Stimulated activated CD8-positive, alpha-beta memory T cell treated with anti-CD3 and anti-CD28 coated beads, Interleukin-7, amount 100 ng/mL, for 48 hours (primary cell): ENCODE measurements at regions not wholly inside any gene's neighbourhood (a gene's known extent, or its start where the extent isn't known, plus 50 kb on each side); places are given as distances from the start of the nearest gene placed in this dataset.

Experiments used
- DNase-seq, 2 donors: peaks; one replicate each; pipeline ENCODE4 v3.0.0-alpha.2; 2020; ENCODE audit warnings: low read depth in 1 of 2; ENCODE audit errors: extremely low read depth in 1 of 2

DNA sequence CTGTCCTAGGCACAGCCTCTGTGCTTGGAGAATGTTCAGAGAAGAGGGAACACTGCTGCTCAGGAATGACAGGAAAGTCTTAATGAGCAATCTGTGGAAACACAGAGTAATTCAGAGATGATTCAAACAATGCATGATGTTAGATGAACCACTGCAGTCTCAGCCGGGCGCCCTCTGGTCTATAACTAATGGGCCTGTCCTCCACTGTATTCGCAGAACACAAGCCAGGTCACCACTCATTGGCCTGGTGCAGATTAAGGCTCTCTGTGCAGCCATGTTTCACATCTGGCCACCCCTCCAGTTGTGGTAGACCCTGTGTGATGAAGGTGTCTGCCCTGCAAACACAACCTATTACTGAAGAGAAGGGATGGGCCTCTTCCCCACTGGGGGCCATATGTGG is 281.7 kb upstream of the ROPN1 start:
- no peak for DNase-seq

DNA sequence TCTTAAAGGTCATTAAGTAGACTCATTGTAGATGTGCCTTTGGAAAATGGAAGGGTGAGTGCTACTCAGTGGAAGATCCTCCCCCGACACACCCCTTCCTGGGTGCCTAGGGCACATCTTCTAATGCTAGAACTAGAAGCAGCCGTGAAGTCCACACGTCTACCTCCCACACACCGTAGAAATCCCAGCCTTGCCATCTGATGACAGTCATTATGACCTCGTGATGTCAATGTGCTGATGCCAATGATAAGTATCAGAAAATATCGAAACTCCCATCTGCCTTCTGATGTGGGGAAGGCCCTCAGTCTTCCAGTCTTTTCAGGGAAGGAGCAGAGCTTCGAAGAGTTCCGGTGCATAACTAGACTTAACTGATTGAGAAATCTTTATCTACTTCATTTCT is 282.1 kb upstream of the ROPN1 start:
- DNase-seq, result no peak

DNA sequence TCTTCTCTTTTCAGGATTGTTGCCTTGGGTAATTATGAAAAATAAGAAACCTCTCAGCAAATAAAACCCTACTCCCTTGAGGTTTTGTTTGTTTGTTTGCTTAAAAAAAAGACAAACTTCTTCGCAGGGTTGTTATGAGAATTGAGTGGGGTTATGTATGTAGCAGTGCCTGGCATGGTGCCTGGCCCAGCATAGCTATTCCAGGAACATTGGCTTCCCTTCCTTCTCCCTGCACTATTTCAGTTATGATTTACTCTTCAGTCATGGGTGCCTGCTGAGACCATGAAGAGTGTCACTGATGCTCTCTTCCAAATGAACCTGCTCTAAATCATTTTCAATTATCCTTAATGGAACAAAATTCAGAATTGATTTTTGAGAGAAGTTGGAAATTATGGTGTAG is 283.5 kb upstream of the ROPN1 start:
- no peak for DNase-seq

DNA sequence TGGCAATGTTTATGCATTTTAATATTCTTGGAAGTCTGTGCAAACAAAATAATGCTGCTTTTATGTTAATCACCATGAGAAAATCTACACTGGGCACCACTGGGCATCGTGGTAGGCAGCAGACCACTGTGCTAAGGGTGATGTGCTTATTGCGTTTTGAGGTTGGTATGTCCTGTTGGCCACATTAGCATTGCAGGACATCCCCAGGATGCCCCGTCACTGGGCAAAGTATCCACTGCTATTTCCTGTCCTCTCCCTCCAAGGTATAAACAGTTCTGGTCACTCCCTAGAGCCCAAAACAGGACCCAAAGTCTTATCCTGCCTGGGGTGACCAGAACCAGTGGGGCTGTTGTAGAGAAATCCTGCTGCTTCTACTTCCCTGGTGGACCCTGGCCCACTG is 284.2 kb upstream of the ROPN1 start:
- no peak for DNase-seq

DNA sequence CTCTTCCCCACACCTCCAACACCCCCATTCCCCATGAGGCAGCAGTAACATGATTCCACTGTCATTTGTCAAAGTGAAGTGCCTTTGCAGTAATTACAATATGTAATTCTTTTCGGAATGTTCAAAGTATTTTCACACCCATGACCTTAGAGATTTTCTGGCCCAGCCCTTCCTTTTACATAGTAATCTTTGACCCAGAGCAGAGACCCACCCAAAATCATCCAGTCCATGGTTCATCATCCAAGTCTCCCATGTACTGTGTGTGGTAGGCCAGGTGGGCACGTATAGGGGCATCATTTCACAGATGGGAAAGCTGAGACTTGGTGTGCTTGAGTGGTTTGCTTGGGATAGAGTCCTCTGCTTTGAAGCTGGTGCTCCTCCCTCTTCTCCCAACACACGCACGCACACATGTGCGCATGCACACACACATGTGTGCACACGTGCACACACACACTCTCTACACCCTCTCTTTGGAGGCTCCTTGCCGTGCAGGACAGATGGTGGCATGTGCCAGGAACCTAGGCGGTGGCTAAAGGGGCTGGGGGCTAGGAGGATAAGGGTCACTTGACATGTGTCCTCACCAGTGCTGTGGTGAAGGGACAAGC is 284.7 kb upstream of the ROPN1 start:
- no peak for DNase-seq

DNA sequence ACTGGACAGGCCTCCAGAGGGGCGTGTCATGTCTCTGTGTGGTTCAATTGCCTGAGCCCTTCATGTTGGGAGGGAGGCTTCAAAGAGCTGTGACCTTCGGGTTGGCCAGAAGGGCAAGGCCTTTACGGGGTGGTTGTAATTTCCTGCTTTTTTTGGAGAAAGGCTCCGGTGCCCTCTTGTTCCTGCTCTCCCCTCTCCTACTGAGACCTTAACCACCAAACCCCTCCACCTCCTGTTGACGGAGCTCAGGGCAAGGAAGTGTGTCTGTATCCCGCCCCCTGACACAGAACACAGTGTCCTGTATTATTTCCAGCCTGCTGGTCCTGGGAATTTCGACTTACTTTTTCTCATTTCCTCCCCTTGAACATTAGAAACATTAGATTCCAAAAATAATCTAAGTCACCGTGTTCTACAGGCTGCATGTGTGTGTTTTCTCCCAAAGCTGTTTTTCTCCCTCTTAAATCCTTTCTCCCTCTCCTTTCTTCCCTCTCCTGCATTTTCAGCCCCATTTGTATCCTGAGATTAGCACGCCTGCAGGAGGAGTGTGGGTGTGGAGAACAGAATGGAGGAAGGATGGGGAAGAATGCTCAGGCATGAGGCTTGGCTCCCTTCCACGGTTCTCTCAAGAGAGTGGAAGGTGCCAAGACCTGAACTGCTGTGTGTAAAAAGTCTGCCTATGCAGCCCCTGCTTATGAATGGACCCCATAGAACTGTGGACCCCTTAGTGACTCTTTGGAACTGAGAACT is 285.4 kb upstream of the ROPN1 start:
- no peak for DNase-seq

DNA sequence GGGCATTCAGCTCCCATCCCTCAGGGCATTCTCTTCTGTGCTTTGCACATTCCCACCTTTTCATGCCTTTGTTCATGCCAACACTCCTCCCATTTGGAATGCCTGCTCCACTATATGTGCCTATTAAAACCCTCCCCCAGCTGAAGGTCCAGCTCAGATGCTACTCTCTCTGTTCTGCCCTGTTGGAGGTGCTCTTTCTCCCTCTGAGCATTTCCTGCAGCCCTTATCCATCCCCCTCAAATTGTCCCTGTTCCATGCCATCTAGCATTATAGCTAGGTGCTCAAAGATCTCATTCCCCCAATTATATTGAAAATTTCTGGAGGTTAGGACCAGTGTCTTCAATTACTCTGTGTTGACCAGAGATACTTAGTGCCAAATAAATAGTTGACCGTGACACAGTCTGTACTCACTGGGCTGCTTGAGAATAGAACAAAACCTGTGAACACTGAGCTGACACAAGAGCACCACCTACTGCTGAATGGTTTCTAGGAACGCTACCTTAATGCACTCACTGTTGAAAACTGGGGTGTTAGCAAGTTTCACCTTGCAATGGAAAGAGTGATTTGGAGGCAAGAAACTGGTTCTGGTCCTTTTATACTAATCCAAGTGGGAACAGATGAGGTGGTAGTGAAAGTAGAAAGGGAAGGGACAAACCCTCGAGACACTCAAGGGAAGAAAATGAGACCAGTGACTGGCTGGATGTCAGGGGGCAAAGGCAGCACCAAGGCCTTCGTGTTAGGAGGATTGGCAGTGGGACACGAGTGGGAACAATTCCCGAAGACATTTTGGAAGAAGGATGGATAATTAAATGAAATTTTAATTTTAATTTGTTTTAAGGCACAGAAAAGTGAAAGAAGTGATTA is 289.8 kb upstream of the ROPN1 start:
- no peak for DNase-seq

DNA sequence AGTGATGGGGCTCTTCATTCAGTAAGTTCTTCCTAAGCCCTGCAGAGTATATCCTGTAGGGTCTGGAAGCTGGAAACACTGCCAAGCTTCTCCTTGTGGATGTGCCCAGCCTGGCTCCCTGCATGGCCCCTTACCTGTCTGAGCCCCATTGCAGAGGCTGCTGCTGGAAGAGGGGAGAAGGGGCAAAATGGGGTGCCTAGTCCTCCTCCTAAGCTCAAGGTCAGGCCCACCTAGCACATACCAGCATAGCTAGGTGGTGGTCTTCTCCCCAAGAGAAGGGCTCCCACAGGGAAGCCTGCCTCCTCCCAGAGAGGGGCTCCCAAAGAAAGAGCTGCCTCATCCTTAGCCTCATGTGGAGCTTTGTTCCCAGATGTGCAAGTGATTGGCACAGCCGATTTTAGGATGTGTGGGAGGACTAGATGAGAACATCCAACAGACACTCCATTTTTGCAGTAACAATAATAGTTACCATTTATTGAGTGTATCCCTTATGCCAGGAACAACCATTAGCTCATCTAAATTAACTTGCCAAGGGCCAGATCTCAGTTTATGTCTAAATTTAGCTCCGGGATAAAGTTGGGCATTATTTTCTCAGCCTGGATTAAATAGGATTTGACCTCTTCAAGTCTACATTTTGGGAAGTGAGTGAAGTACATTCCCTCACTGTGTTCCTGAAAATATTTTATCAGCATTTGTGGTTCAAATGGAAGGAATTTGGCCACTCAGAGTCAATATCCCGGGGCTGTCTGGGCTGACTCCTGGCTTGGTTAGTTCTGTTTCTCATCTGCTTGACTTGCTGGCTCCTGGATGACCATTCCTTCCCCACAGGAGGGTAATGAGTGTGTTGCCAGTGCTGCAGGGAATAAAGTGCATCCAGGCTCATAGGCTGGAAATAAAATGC is 291.1 kb upstream of the ROPN1 start:
- DNase-seq, result no peak

DNA sequence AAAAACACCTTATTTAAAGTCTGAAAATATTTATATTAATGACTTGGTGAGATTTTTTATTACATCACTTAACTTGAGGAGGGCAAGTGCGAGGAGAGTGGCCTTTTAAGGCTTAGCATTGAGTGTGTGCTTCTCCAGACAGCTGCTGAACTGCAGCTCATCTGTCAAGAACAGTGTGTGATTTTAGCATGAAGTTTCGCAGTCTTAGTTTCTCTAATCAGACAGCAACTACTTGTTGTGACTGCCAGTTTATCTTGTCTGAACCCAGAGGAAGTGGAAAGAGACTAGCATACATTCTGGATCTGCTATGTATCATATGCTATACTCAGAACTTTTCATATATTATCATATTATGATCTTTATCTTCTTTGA is 291.7 kb upstream of the ROPN1 start:
- DNase-seq, result no peak

DNA sequence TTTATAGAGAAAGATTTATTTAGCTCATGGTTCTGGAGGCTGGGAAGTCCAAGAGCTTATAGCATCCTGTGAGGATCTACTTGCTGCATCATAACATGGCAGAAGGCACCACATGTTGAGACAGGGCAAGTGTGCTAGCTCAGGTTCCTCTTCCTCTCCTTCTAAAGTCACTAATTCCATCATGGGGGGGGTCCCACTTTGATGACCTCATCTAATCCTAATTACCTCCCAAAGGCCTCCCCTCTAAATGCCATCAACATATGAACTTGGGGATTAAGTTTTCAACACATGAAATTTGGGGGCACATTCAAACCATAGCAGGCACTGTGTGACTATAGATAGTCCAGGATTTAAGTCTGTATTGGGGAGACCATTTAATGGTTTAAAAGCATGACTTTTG is 297.1 kb upstream of the ROPN1 start:
- DNase-seq, result no peak

DNA sequence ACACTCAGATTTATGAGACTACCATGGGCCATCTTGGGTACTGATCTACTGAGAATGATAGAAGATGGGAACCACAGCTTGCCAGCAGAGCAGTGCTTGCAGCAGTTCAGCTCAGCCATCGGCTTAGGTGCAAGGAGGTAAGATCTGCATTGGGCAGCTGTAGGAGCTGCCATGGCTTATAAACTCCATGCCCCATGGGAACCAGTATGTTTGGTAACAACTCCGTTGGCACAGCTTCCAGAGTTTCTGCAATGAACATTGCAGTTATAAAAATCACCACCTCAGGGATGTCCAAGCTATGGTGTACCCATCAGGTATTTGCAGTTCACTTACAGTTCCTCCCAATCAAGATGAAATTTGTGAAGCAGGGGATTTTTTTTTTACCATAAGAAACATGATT is 299.1 kb upstream of the ROPN1 start:
- DNase-seq, result no peak

DNA sequence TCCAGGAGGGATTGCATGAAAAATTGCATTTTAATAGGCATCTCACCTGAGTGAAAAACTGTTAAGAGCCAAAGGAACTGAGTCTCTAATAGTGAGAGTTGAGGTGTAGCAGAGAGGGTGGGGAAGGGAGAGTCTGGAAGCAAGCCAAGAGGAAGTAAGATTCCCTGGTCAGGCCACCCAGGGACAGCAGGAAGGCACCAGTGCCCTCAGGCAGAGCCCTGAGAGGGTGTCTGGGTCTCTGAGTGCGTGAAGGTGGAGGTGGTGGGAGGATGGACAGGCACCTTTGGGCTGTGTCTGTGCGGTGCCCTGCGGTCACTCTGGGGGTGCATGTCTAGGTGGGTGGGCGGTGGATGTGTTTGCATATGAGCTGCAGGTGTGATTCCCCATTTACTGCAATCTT is 300.4 kb upstream of the ROPN1 start:
- no peak for DNase-seq

DNA sequence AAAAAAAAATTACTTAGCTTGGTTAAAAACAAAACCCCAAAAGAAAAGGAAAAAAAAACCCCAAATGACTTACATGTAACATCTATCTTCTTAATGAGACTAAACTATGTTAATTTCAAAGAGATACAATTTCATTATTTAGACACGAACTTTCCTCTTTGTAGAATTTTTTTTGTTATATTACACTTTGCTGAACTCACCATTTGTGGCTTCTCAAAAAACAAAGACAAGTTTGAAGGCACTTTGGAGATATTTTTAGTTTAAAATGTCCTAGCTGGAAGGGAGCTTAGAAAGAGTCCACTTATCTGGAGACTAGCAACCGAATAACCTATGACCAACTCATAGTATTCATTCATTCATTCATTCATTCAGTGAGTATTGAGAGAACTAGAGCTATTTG is 301.7 kb upstream of the ROPN1 start:
- no peak for DNase-seq

DNA sequence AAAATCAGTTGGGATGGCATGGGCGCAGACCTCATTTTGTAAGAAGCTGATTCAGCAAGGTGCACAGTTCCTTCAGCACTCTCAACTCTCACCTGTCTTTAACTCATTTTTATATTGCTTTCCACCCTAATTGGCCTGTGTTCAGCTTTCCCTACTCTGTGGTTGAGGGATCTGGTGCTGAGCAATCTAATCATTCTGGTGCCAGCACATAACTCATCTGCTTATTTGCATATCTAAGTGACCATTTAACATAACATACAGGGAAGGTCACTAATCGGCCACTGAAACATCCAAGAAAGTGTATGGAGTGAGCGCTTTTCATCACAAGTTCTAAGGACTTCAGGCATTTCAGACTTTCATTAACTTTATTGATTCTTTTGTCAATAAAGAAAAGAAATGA is 303.4 kb upstream of the ROPN1 start:
- no peak for DNase-seq

DNA sequence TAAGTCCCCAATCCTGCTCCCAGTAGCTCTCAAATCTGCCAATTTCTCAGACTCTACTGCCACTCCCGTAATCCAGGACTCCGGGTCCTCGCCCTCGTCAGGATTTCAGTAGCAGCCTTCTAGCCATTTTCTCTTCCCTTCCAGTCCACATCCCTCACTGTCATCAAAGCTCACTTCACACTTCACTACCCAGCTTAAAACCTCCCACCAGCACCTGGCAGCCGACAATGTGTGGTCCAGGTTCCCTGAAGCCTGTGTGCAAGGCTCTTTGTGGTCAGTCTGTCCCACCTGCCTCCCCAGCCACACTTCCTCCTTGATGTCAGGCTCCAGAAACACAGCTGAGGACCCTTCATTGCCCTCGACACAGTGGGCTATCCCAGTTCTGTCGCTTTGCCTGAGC is 304.5 kb upstream of the ROPN1 start:
- no peak for DNase-seq

DNA sequence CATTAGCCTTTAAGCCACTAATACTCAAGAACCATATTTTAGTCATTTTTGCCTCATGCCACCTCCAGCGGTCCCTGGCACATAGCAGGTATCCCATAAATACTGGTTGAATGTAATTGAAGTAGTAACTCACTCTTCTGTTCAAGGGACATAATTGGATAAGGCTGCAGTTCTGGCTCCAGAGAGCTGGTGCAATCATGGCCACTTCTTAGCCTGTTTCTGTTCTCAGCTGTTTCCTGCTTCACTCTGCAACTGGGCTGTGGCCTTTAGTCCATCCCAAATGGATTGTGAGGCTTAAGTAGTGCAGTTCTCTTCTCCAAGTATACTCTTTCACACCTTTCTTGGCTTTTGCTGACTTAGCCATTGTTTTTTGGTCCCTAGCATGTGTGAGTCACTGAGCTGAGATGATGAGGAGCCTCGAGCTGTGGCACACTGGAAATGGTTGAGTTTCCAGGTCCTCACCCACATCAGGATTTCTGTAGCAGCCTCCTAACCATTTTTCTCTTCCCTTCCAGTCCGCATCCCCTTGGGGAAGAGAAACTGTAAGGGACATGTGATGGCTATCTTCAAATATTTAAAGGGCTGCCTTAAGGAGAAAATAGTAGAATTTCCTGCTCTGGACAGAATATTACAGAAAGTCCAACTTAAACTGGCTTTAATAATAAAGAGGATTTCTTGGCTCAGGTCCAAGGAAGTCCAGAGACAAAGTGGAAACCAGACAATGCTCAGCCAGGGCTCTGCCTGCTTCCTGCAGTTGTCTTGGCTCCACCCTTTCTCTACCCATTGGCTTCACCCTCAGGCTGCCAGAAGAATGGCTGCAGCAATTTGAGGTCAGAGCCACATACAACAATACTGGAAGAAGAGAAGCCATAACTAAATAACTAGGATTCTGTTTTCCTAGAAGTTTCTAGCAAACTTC is 305.4 kb upstream of the ROPN1 start:
- no peak for DNase-seq

DNA sequence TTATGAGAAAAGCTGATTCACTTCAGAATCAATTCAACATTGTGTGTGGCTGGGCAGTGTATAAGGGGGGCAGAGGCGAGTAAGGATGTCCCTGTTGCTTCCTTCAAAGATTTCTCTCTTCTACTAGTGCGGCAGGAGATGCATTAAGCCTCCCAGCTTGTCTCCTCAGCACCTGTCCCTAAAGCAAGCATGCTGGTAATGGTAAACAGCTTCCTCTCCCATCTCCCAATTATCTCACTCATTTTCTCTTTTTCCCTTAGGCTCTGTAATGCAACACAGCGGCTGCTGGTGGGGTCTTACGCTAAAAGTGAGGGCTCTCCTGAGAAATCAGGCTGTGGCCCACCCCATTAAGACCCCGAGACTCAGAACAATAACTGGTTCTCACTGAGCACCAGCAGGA is 306.4 kb upstream of the ROPN1 start:
- DNase-seq, result no peak

DNA sequence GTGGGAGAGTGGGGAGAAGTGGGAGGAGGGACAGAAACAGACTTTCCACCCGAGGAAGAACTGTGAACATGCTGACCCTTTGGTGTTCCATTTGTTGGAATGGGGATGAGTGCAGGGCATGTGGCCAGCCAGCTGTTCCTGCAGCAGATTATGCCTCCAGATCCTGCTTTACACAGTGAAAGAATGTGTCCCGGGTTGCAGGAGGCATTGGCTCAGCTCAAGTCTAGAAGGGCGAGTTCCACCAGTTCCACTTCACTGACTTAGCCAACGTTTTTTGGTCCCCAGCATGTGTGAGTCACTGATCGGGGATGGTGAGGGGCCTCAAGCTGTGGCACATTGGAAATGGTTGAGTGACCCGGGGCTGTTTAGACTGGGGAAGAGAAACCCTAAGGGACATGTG is 307.0 kb upstream of the ROPN1 start:
- no peak for DNase-seq

DNA sequence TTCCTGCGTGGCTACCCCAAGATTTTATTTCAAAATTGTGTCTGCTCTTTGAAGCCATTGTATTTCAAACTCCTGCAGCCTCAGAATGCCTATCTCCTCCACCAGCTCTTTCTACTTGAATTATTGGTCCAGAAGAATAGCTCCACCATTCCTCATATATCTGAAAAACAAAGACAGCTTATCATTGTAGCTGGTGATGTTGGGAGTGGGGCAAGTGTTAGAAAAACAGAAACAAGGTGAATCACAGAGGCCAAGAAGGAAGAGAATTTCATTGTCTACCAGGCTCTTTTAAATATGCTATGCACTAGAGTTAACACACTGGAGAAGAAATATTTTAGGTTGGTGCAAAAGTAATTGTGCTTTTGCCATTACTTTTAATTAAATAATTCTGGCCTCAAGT is 307.9 kb upstream of the ROPN1 start:
- DNase-seq, result no peak

DNA sequence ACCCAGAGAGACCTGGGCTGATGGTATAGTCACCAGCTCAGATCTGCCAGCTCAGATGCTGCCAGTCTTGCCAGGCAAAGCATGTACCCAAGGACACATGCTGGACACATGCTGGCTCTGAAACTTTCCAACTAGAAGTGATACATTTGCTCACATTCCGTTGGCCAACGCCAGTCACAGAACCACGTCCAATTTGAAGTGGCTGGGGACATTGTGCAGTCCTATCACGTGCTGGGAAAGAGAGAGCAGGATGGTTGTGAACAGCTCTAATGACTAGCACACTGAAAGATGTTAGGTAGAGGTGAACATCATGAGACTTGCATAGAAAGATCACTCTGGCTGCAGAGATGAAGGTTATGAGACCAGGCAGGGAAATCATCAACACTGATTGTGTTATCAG is 308.5 kb upstream of the ROPN1 start:
- no peak for DNase-seq
